Progenitor cell of endocrine pancreas (in vitro differentiated cells): ENCODE measurements at regions not wholly inside any gene's neighbourhood (a gene's known extent, or its start where the extent isn't known, plus 50 kb on each side); places are given as distances from the start of the nearest gene placed in this dataset.

Experiments
- DNase-seq: peaks from one replicate; pipeline ENCODE4 v3.0.0; 2021; ENCODE audit warnings: low spot score; ENCODE audit not compliant: unreplicated experiment
- H3K27ac Mint-ChIP-seq: 2 replicates; pipeline ENCODE4 v1.8.0; 2021; ENCODE audit warnings: mild to moderate bottlenecking, moderate library complexity, mixed read lengths
- H3K27me3 Mint-ChIP-seq: 2 replicates; pipeline ENCODE4 v1.8.0; 2021; ENCODE audit warnings: mixed read lengths
- H3K36me3 Mint-ChIP-seq: 2 replicates; pipeline ENCODE4 v1.8.0; 2022; ENCODE audit warnings: mixed read lengths; ENCODE audit not compliant: insufficient read depth
- H3K4me1 Mint-ChIP-seq: 2 replicates; pipeline ENCODE4 v1.8.0; 2021; ENCODE audit warnings: low read depth, mixed read lengths
- H3K4me3 Mint-ChIP-seq: 2 replicates; pipeline ENCODE4 v1.8.0; 2021; ENCODE audit warnings: low read depth, mild to moderate bottlenecking, moderate library complexity, mixed read lengths
- H3K9me3 Mint-ChIP-seq: 2 replicates; pipeline ENCODE4 v1.8.0; 2021; ENCODE audit warnings: low read depth, mixed read lengths
- TF ChIP-seq, protein P1 (sequence below): fragments of 200-600 bp; sonication (generic); IDR thresholded peaks from one replicate; pipeline ENCODE4 v1.5.0; 2021; ENCODE audit warnings: antibody characterized with exemption, mild to moderate bottlenecking; ENCODE audit not compliant: unreplicated experiment

DNA sequence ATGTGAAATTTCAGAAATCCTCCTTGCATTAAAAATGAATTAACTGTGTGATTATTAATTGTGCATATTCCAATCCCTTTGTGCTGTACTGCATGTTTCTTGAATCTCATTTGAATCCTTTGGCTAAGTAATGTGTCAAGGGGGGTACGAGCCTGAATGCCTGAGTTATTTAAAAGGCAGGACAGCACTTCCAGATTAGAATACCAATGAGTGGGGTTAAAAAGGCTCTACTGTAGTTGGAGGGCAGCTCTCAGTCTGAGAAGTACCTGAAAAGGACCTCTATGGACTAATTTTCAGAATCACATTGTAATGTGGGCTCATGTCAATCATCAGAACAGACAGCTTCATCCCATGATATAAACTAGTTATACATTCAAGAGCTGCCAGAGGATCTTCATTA, 423.0 kb downstream of the GRB14 start:
- TF ChIP-seq, protein P1, sequence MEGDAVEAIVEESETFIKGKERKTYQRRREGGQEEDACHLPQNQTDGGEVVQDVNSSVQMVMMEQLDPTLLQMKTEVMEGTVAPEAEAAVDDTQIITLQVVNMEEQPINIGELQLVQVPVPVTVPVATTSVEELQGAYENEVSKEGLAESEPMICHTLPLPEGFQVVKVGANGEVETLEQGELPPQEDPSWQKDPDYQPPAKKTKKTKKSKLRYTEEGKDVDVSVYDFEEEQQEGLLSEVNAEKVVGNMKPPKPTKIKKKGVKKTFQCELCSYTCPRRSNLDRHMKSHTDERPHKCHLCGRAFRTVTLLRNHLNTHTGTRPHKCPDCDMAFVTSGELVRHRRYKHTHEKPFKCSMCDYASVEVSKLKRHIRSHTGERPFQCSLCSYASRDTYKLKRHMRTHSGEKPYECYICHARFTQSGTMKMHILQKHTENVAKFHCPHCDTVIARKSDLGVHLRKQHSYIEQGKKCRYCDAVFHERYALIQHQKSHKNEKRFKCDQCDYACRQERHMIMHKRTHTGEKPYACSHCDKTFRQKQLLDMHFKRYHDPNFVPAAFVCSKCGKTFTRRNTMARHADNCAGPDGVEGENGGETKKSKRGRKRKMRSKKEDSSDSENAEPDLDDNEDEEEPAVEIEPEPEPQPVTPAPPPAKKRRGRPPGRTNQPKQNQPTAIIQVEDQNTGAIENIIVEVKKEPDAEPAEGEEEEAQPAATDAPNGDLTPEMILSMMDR, result no peak
- no peaks in the 10 kb centered on the region for H3K36me3 Mint-ChIP-seq

DNA sequence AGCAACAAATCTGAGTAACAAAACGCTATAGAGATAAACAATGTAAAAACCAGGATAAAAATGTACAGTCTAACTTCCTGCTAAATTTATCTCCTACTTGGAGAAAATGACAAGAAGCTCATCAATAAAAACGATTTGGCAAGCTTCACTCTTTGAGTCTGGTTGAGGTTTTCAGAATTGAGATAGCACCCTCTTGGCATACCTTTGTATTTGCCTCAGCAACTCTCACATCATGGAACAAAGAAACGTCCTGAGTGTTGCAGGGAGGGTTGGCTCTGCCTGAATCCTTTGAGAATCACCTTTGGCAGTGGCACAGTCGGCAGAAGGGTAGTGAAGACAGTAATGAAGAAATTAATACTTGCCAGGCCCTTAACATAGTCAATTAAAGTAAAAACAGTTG, 430.6 kb downstream of the GRB14 start:
- TF ChIP-seq, protein P1, result no peak
- Mint-ChIP-seq H3K27ac (no peak overlapping the region), H3K27me3 (no peaks in the 10 kb centered on the region), H3K4me3 (no peak overlapping the region), H3K36me3 (no peaks in the 10 kb centered on the region), H3K4me1 (no peaks in the 10 kb centered on the region), H3K9me3 (peaks cover 4% of the 10 kb centered on the region)
- no peak for DNase-seq

More for the DNA sequence above, 423.0 kb downstream of the GRB14 start:
- DNase-seq, result no peak
- no peak overlapping the region for H3K4me3 Mint-ChIP-seq
- H3K9me3 Mint-ChIP-seq, result peaks cover 4% of the 10 kb centered on the region
- H3K4me1 Mint-ChIP-seq, result no peaks in the 10 kb centered on the region
- no peak overlapping the region for H3K27ac Mint-ChIP-seq
- peaks cover 3% of the 10 kb centered on the region for H3K27me3 Mint-ChIP-seq

DNA sequence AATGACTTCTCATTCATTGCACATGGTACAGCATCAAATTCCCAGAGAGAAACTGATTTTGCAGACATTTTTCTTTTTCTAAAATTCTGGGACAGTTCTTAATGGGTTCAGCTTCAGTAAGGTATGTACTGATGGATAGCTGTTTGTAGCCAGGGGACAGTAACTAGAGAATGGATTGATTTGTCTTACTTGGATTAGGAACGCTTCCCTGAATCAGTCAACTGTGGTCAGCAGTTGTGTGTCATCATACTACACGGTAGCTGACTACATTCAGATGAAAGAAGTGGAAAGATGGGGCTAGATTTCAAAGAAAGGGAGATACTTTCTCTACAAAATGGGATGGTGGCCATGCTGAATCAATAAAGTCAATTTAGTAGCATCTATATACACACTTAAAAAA, 431.4 kb downstream of the GRB14 start:
- Mint-ChIP-seq H3K27me3 (no peaks in the 10 kb centered on the region), H3K36me3 (no peaks in the 10 kb centered on the region), H3K4me1 (no peaks in the 10 kb centered on the region), H3K4me3 (no peak overlapping the region), H3K27ac (no peak overlapping the region), H3K9me3 (peaks cover 4% of the 10 kb centered on the region)
- TF ChIP-seq, protein P1, result no peak
- DNase-seq, result no peak

DNA sequence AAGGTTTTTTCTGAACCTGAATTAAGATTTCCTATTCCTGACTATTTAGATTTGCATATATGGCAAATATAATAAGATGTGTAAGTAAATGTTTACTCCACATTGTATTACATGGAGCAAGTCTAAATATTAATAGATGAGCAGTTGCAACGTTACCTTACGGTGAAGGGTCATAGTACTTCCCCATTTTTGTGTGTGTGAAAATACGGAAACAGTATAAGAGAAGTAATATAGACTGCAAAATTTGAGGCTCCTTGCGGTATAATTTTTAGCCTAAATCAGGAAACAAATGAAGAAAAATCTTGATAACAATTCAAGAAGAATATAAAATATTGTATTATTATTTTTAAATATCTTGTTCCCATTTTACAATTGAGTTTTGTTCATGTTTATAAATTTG, 434.2 kb downstream of the GRB14 start:
- no peaks in the 10 kb centered on the region for H3K4me1 Mint-ChIP-seq
- no peak for DNase-seq
- no peak overlapping the region for H3K4me3 Mint-ChIP-seq
- no peaks in the 10 kb centered on the region for H3K36me3 Mint-ChIP-seq
- TF ChIP-seq, protein P1, result no peak
- no peak overlapping the region for H3K27ac Mint-ChIP-seq
- H3K27me3 Mint-ChIP-seq, result peaks cover 6% of the 10 kb centered on the region
- peaks cover 4% of the 10 kb centered on the region for H3K9me3 Mint-ChIP-seq

DNA sequence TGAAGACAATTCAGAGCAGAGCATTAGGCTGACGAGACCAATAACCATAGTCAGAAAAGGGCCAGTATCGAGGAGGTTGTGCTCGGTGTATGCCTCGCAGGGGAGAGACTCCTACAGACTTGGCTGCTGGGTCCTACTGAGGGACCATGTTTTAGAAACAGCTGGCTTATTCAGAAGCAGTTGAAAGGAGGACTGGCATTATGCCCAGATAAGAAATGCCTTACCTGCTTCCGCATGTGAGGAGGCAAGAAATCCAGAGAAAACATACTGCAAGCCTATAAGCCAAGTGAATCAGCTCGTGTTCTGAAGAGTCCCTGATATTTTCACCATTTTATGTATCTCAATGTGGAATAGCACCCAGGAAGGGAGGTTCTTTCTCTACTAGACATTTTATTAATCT, 434.7 kb downstream of the GRB14 start:
- DNase-seq, result no peak
- no peaks in the 10 kb centered on the region for H3K4me1 Mint-ChIP-seq
- H3K36me3 Mint-ChIP-seq, result no peaks in the 10 kb centered on the region
- no peak overlapping the region for H3K4me3 Mint-ChIP-seq
- no peak overlapping the region for H3K27ac Mint-ChIP-seq
- peaks cover 4% of the 10 kb centered on the region for H3K9me3 Mint-ChIP-seq
- H3K27me3 Mint-ChIP-seq, result peaks cover 8% of the 10 kb centered on the region
- TF ChIP-seq, protein P1, result no peak
